PFSK-1 (cell line): ENCODE measurements at regions not wholly inside any gene's neighbourhood (a gene's known extent, or its start where the extent isn't known, plus 50 kb on each side); places are given as distances from the start of the nearest gene placed in this dataset.

Experiments
- SIN3A ChIP-seq: IDR thresholded peaks from 2 replicates; pipeline ENCODE4 v1.6.1; 2012; ENCODE audit warnings: mild to moderate bottlenecking, low read length, moderate library complexity, borderline replicate concordance; ENCODE audit not compliant: insufficient read depth
- TAF1 ChIP-seq: IDR thresholded peaks from 2 replicates; pipeline ENCODE4 v1.6.1; 2012; ENCODE audit warnings: low read length, control low read depth, borderline replicate concordance; ENCODE audit not compliant: insufficient read depth
- TF ChIP-seq, protein P1 (sequence below), 2 experiments: IDR thresholded peaks; 2 replicates each; pipeline versions ENCODE4 v1.6.1 to v1.8.0; 2011 to 2012; ENCODE audit warnings: low read depth in 2 of 2, low read length in 2 of 2, control low read depth in 1 of 2, inconsistent platforms in 1 of 2, mild to moderate bottlenecking in 1 of 2, moderate library complexity in 1 of 2; ENCODE audit not compliant: insufficient read depth in 1 of 2

DNA sequence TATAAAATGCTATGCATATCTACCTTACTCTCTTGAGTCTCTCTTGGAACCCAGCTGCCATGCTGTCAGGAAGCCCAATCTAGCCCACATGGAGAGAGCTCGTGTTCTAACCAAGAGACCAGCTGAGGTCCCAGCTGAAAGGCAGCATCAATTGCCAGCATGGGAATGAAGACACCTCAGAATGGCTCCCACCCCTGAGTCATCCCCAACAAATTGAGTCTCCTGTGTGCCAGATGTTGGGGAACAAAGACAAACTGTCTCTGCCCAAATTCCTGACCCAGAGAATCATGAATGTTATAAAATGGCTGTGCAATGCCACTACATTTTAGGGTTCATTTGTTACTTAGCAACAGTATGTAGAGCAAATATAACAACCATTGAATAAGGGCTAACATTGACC, 105.2 kb upstream of the STX18 start:
- TF ChIP-seq SIN3A (no peak), TAF1 (no peak)
- TF ChIP-seq, protein P1, sequence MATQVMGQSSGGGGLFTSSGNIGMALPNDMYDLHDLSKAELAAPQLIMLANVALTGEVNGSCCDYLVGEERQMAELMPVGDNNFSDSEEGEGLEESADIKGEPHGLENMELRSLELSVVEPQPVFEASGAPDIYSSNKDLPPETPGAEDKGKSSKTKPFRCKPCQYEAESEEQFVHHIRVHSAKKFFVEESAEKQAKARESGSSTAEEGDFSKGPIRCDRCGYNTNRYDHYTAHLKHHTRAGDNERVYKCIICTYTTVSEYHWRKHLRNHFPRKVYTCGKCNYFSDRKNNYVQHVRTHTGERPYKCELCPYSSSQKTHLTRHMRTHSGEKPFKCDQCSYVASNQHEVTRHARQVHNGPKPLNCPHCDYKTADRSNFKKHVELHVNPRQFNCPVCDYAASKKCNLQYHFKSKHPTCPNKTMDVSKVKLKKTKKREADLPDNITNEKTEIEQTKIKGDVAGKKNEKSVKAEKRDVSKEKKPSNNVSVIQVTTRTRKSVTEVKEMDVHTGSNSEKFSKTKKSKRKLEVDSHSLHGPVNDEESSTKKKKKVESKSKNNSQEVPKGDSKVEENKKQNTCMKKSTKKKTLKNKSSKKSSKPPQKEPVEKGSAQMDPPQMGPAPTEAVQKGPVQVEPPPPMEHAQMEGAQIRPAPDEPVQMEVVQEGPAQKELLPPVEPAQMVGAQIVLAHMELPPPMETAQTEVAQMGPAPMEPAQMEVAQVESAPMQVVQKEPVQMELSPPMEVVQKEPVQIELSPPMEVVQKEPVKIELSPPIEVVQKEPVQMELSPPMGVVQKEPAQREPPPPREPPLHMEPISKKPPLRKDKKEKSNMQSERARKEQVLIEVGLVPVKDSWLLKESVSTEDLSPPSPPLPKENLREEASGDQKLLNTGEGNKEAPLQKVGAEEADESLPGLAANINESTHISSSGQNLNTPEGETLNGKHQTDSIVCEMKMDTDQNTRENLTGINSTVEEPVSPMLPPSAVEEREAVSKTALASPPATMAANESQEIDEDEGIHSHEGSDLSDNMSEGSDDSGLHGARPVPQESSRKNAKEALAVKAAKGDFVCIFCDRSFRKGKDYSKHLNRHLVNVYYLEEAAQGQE (IDR thresholded peaks at IDR 0.05; ENCODE audit: insufficient read depth in 1 of 2, low read depth in 2 of 2, low read length in 2 of 2) = no peak
